ENCODE measurements at regions not wholly inside any gene's neighbourhood (a gene's known extent, or its start where the extent isn't known, plus 50 kb on each side); places are given as distances from the start of the nearest gene placed in this dataset.
"Not testable (repeated sequence)": the region's sequence is repeated elsewhere in the genome, so short reads cannot be mapped to it uniquely, and the experiment has no call there.

- in situ Hi-C loops (cut with HindIII; ENCODE audit: low sequenced_read_pairs): no loop called here
These were observed 100.7 kb downstream of the SLC16A1 start for GRCh38 chr1:112855152-112855828.

- in situ Hi-C loops (cut with HindIII; ENCODE audit: low sequenced_read_pairs): not testable (repeated sequence)
These were observed 101.5 kb downstream of the SLC16A1 start for GRCh38 chr1:112854368-112854984.

- in situ Hi-C loops (cut with HindIII; ENCODE audit: low sequenced_read_pairs): not testable (repeated sequence)
These were observed 102.1 kb downstream of the SLC16A1 start for GRCh38 chr1:112853915-112854314.

- in situ Hi-C loops (cut with HindIII; ENCODE audit: low sequenced_read_pairs): no loop called here
These were observed 103.1 kb downstream of the SLC16A1 start for GRCh38 chr1:112852934-112853333.

- in situ Hi-C loops (cut with HindIII; ENCODE audit: low sequenced_read_pairs): no loop called here
These were observed 103.7 kb downstream of the SLC16A1 start for GRCh38 chr1:112852276-112852675.

- in situ Hi-C loops (cut with HindIII; ENCODE audit: low sequenced_read_pairs): no loop called here
These were observed 105.8 kb downstream of the SLC16A1 start for GRCh38 chr1:112850034-112850757.

GRCh38 chr1:112849425-112850033 is 106.5 kb downstream of the SLC16A1 start:
- in situ Hi-C loops (cut with HindIII; ENCODE audit: low sequenced_read_pairs): no loop called here

- in situ Hi-C loops (cut with HindIII; ENCODE audit: low sequenced_read_pairs): no loop called here
These were observed 114.2 kb downstream of the SLC16A1 start for GRCh38 chr1:112841825-112842224.

GRCh38 chr1:112840631-112841624 is 115.1 kb downstream of the SLC16A1 start:
- in situ Hi-C loops (cut with HindIII; ENCODE audit: low sequenced_read_pairs): no loop called here

- in situ Hi-C loops (cut with HindIII; ENCODE audit: low sequenced_read_pairs): no loop called here
These were observed 119.4 kb downstream of the SLC16A1 start for GRCh38 chr1:112836642-112837041.

- in situ Hi-C loops (cut with HindIII; ENCODE audit: low sequenced_read_pairs): no loop called here
These were observed 118.7 kb upstream of the PPM1J start for GRCh38 chr1:112833806-112834205.

GRCh38 chr1:112832259-112832658 is 117.1 kb upstream of the PPM1J start:
- in situ Hi-C loops (cut with HindIII; ENCODE audit: low sequenced_read_pairs): not testable (repeated sequence)

- in situ Hi-C loops (cut with HindIII; ENCODE audit: low sequenced_read_pairs): not testable (repeated sequence)
These were observed 114.6 kb upstream of the PPM1J start for GRCh38 chr1:112829691-112830090.

- in situ Hi-C loops (cut with HindIII; ENCODE audit: low sequenced_read_pairs): no loop called here
These were observed 113.6 kb upstream of the PPM1J start for GRCh38 chr1:112828716-112829115.

GRCh38 chr1:112827391-112827790 is 112.3 kb upstream of the PPM1J start:
- in situ Hi-C loops (cut with HindIII; ENCODE audit: low sequenced_read_pairs): not testable (repeated sequence)

- in situ Hi-C loops (cut with HindIII; ENCODE audit: low sequenced_read_pairs): no loop called here
These were observed 111.2 kb upstream of the PPM1J start for GRCh38 chr1:112826217-112826944.

GRCh38 chr1:112825563-112826216 is 110.6 kb upstream of the PPM1J start:
- in situ Hi-C loops (cut with HindIII; ENCODE audit: low sequenced_read_pairs): not testable (repeated sequence)

GRCh38 chr1:112825075-112825474 is 109.9 kb upstream of the PPM1J start:
- in situ Hi-C loops (cut with HindIII; ENCODE audit: low sequenced_read_pairs): not testable (repeated sequence)

All from DLD1 (cell line).